Loucy (cell line): ENCODE measurements at regions not wholly inside any gene's neighbourhood (a gene's known extent, or its start where the extent isn't known, plus 50 kb on each side); places are given as distances from the start of the nearest gene placed in this dataset.

ENCODE experiments used
- H2AFZ ChIP-seq: fragments of 200-600 bp; sonication (generic); 2 replicates; pipeline ENCODE4 v1.6.0; 2016; ENCODE audit warnings: antibody characterized with exemption, mild to moderate bottlenecking, low read length, moderate library complexity
- H3F3A ChIP-seq: fragments of 200-600 bp; 2 replicates; pipeline ENCODE4 v1.6.0; 2016; ENCODE audit warnings: antibody characterized with exemption, low read depth, mild to moderate bottlenecking
- H3K27me3 ChIP-seq: fragments of 200-600 bp; sonication (generic); 2 replicates; pipeline ENCODE4 v1.6.1; 2014; ENCODE audit warnings: low read length, mild to moderate bottlenecking; ENCODE audit not compliant: insufficient read depth, poor library complexity, severe bottlenecking
- H3K36me3 ChIP-seq: fragments of 200-600 bp; sonication (generic); 2 replicates; pipeline ENCODE4 v1.6.1; 2016; ENCODE audit warnings: low read length; ENCODE audit not compliant: insufficient read depth
- H3K4me1 ChIP-seq: fragments of 200-600 bp; sonication (generic); 2 replicates; pipeline ENCODE4 v1.5.1; 2014; ENCODE audit warnings: low read length, mild to moderate bottlenecking; ENCODE audit not compliant: insufficient read depth, poor library complexity, severe bottlenecking
- H3K4me2 ChIP-seq: fragments of 200-600 bp; sonication (generic); 2 replicates; pipeline ENCODE4 v1.6.0; 2014; ENCODE audit warnings: antibody characterized with exemption, low read length, low read depth, mild to moderate bottlenecking; ENCODE audit not compliant: poor library complexity, severe bottlenecking
- H3K4me3 ChIP-seq: fragments of 200-600 bp; sonication (generic); 2 replicates; pipeline ENCODE4 v1.5.1; 2014; ENCODE audit warnings: low read length, mild to moderate bottlenecking, mixed read lengths; ENCODE audit not compliant: poor library complexity, severe bottlenecking
- H3K79me2 ChIP-seq: fragments of 200-600 bp; sonication (generic); 2 replicates; pipeline ENCODE4 v1.6.1; 2014; ENCODE audit warnings: low read length; ENCODE audit not compliant: insufficient read depth
- H3K9ac ChIP-seq: fragments of 200-600 bp; sonication (generic); 2 replicates; pipeline ENCODE4 v1.6.0; 2014; ENCODE audit warnings: mild to moderate bottlenecking, low read depth, low read length, moderate library complexity; ENCODE audit not compliant: poor library complexity, severe bottlenecking
- H3K9me2 ChIP-seq: fragments of 200-600 bp; sonication (generic); replicated peaks from 2 replicates; pipeline ENCODE4 v1.6.1; 2016; ENCODE audit warnings: low read depth, low read length, mixed read lengths
- H3K9me3 ChIP-seq: fragments of 200-600 bp; sonication (generic); 2 replicates; pipeline ENCODE4 v1.6.1; 2014; ENCODE audit warnings: mild to moderate bottlenecking, antibody characterized with exemption, low read length, low read depth; ENCODE audit not compliant: insufficient read depth
- H4K20me1 ChIP-seq: fragments of 200-600 bp; sonication (generic); 2 replicates; pipeline ENCODE4 v1.6.0; 2014; ENCODE audit warnings: antibody characterized with exemption, low read length, mild to moderate bottlenecking; ENCODE audit not compliant: insufficient read depth, poor library complexity, severe bottlenecking
- EZH2phosphoT487 ChIP-seq: fragments of 200-600 bp; IDR thresholded peaks from 2 replicates; pipeline ENCODE4 v1.6.1; 2018; ENCODE audit warnings: antibody characterized with exemption, mild to moderate bottlenecking, moderate library complexity, borderline replicate concordance
- TF ChIP-seq, protein P1 (sequence below): fragments of 200-600 bp; sonication (generic); conservative IDR thresholded peaks from 2 replicates; pipeline ENCODE4 v1.5.1; 2014; ENCODE audit warnings: mild to moderate bottlenecking, antibody characterized with exemption, low read length

DNA sequence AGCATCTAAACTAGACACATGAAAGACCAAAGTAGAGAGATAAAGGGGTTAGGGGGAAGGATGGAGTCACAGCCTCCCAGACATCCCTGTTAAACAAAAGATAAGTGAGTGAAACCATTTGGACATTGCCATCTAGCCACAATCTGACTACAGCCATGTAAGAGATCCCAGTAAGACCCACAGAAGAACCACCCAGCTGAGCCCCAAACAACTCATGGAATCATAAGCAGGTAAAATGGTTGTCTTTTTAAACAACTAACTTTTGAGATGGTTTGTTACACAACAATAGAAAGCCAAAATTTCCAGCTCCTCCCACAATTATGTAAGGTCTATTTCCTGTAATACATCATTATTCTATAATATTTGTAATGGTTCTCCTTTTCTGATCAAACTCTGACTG is 437.5 kb downstream of the IGSF11 start:
- 0 out of 2 replicates have a peak, but pooled peaks cover 3% of the 10 kb centered on the region for H3K9me3 ChIP-seq
- H3K79me2 ChIP-seq = no peaks in the 10 kb centered on the region
- H3K9ac ChIP-seq = no peak overlapping the region
- H3K27me3 ChIP-seq = no peaks in the 10 kb centered on the region
- no peaks in the 10 kb centered on the region for H3F3A ChIP-seq
- H3K4me1 ChIP-seq = no peaks in the 10 kb centered on the region
- TF ChIP-seq EZH2phosphoT487 = no peak
- TF ChIP-seq, protein P1, sequence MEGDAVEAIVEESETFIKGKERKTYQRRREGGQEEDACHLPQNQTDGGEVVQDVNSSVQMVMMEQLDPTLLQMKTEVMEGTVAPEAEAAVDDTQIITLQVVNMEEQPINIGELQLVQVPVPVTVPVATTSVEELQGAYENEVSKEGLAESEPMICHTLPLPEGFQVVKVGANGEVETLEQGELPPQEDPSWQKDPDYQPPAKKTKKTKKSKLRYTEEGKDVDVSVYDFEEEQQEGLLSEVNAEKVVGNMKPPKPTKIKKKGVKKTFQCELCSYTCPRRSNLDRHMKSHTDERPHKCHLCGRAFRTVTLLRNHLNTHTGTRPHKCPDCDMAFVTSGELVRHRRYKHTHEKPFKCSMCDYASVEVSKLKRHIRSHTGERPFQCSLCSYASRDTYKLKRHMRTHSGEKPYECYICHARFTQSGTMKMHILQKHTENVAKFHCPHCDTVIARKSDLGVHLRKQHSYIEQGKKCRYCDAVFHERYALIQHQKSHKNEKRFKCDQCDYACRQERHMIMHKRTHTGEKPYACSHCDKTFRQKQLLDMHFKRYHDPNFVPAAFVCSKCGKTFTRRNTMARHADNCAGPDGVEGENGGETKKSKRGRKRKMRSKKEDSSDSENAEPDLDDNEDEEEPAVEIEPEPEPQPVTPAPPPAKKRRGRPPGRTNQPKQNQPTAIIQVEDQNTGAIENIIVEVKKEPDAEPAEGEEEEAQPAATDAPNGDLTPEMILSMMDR = no peak
- H4K20me1 ChIP-seq = no peaks in the 10 kb centered on the region
- no peaks in the 10 kb centered on the region for H3K36me3 ChIP-seq
- H2AFZ ChIP-seq = no peak overlapping the region
- H3K9me2 ChIP-seq = no peaks in the 10 kb centered on the region
- no peak overlapping the region for H3K4me2 ChIP-seq
- H3K4me3 ChIP-seq = no peak overlapping the region

DNA sequence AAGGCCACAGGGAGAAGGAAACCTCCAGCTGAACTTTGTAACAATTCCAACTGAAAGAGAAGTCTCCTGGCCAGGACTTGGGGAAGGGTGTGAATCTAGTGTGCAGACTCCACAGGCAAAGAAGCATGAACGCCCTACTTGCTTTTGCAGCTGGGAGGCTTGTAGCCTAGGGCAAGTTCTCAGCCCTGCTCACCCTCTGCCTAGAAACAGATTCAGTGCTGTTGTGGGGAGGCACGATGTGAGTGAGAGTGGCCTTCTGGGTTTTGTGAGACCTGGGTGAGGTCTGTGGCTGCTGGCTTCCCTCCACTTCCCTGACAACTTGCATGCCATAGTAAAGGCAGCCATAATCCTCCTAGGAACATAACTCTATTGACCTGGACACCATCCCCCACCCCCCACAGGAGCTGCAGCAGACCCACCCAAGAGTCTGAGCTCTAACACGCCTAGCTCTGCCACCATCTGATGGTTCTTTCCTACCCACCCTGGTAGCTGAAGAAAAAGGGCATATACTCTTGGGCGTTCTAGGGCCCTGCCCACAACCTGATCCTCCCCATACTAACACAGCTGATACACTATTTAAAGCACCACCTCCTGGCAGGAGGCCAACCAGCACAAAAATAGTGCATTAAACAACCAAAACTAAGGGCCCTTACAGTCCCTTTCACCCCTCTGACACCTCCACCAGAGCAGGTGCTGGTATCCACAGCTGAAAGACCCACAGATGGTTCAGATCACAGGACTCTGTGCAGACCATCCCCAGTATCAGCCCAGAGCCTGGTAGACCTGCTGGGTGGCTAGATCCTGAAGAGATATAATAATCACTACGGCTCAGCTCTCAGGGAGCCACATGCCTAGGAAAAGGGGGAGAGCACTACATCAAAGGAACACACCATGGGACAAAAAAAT is 426.5 kb downstream of the IGSF11 start:
- Histone ChIP-seq H3K9me3 (no peaks in the 10 kb centered on the region), H3K79me2 (no peaks in the 10 kb centered on the region), H3K4me1 (no peaks in the 10 kb centered on the region), H3K4me2 (no peak overlapping the region), H3K9me2 (no peaks in the 10 kb centered on the region), H3K4me3 (no peak overlapping the region), H3K27me3 (no peaks in the 10 kb centered on the region), H4K20me1 (no peaks in the 10 kb centered on the region), H3F3A (no peaks in the 10 kb centered on the region), H3K36me3 (no peaks in the 10 kb centered on the region), H2AFZ (no peak overlapping the region), H3K9ac (no peak overlapping the region)
- TF ChIP-seq EZH2phosphoT487 = no peak
- TF ChIP-seq, protein P1 = no peak

DNA sequence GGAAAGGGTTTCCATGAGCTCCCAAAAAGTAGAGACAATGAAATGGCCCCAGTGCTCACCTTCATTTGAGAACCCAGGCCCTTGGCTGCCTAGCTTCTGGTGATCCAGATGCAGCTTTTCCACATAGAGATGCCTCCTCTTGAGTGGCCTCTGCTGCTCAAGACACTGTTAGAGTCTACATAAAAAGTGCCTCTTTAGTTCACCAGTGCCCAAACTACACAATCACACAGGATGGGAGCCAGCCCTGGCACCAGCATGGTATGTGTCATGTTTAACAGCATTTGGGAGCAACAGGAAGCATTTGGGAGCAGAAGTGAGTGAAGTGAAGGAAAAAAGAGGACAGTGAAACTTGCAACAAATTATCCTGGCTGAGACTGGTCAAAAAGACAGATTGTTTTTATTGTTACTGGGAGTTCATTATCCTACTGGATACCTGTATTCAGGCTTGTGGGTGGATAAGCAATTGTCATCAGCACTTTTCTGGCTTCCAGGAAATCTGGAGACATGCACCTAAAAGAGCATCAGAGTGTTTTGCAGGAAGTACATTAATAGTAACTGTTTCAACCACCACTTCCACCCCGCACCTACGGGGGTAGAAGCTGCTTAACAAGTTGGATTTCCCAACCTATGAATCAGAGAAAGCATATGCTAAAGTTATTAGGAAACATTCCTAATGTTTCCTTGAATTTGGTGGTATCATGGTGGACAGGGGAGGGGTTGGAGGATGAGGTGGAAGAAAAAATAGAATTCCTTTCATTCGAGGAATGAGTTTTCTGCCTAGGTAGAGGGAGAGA is 416.2 kb downstream of the IGSF11 start:
- Histone ChIP-seq H3F3A (no peaks in the 10 kb centered on the region), H3K4me2 (no peak overlapping the region), H3K36me3 (no peaks in the 10 kb centered on the region), H3K9ac (no peak overlapping the region), H3K9me2 (no peaks in the 10 kb centered on the region), H4K20me1 (no peaks in the 10 kb centered on the region), H3K27me3 (no peaks in the 10 kb centered on the region), H3K9me3 (no peaks in the 10 kb centered on the region), H3K4me3 (no peak overlapping the region), H3K4me1 (no peaks in the 10 kb centered on the region), H3K79me2 (no peaks in the 10 kb centered on the region), H2AFZ (no peak overlapping the region)
- TF ChIP-seq, protein P1 = no peak
- TF ChIP-seq EZH2phosphoT487 = no peak
